ENCODE measurements at regions not wholly inside any gene's neighbourhood (a gene's known extent, or its start where the extent isn't known, plus 50 kb on each side); places are given as distances from the start of the nearest gene placed in this dataset.

DNA sequence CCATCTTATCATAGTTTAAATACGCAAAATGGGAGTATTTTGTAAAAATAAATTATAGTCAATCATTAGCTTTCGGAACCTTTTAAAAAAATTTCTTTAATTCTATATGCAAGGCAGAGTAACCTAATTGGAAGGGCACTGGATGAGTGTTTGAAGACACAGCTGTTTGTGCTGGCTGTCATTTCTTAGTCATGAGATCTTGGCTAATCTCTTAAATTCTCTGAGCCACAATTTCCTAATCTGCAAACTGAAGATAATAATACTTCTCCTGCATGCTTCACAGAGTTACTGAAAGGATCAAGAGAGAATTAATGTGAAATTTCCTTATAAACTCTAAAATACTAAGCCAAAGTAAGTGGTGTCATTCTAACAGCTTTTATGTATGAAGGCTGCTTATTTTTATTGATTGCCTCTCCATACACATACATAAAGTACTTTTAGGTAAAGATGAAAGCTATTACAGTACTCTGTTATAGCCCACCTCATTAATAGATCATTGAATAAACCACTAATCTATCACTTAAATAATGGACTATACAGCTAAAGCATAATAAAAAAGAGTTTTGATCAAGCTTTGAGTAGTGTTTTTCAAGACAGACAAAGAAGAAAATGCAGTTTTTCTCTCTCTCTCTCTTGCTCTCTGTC, 383.7 kb upstream of the IRAK1BP1 start:
- Histone ChIP-seq H3K27ac (no peak overlapping the region), H3K4me3 (no peak overlapping the region), H3K27me3 (no peaks in the 10 kb centered on the region), H3K9me3 (no peaks in the 10 kb centered on the region), H3K4me1 (no peaks in the 10 kb centered on the region), H3K36me3 (no peaks in the 10 kb centered on the region)
- no peak for ATAC-seq
- intact Hi-C loops (cut with DNase I), result no loop called here
- no peak for DNase-seq
- TF ChIP-seq, protein P1, sequence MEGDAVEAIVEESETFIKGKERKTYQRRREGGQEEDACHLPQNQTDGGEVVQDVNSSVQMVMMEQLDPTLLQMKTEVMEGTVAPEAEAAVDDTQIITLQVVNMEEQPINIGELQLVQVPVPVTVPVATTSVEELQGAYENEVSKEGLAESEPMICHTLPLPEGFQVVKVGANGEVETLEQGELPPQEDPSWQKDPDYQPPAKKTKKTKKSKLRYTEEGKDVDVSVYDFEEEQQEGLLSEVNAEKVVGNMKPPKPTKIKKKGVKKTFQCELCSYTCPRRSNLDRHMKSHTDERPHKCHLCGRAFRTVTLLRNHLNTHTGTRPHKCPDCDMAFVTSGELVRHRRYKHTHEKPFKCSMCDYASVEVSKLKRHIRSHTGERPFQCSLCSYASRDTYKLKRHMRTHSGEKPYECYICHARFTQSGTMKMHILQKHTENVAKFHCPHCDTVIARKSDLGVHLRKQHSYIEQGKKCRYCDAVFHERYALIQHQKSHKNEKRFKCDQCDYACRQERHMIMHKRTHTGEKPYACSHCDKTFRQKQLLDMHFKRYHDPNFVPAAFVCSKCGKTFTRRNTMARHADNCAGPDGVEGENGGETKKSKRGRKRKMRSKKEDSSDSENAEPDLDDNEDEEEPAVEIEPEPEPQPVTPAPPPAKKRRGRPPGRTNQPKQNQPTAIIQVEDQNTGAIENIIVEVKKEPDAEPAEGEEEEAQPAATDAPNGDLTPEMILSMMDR (IDR thresholded peaks at IDR 0.05), result no peak

DNA sequence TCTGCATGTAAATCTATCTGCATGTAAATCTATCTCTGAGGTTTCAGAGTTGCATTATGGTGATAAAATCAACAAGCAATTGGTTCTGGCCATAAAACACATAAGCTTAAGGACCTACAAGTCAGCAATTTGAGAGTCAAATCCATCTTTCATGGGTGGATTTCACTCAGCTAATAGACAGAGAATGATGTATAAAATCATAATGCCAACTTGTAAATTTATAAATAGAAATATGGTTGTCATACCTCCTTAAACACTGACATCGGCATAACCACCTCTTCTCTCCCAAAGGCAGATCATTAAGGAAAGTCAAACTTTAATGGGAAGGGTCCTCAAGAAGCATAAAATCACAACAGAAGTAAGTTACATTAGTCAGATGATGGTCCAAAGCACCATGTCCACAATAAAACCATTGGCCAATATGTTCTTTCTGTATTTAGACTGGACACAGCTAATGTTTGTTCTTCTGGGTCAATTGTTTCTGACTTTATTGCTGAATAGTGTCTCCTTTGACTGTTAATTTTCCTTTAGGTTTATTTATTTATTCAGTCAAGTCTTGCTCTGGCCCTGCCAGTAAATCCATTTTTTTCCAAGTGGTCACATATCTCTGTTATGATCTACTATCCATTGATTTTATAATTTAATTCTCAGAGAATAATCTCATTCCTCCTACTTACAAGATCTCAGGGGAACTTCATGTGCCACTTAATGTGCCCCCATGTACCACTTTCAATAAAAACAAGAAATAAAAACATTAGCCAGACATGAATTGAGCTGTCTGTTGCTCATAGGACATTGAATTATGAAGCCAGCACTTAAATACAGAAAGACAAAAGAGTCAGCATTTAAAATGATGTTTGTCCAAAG, 382.9 kb upstream of the IRAK1BP1 start:
- intact Hi-C loops (cut with DNase I), result no loop called here
- TF ChIP-seq, protein P1 (IDR thresholded peaks at IDR 0.05), result no peak
- no peaks in the 10 kb centered on the region for H3K9me3 ChIP-seq

DNA sequence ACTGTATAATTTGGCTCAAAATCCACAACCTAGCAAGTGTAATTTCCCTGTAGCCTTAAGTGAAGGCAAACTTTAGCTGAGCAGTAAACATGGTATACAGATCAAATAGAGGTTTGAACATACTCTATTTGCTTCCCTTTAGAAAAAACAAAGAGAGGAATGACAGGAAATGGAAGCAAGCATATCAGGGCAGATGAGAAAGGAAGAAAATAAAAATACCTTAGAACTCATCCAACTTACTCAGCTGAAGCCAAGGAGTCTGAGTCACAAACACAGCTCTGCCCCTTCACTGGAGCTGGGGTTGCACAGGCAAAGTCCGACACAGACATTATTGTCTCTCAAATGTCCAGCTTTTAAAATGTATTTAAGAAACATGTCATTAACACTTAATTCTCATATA, 379.9 kb upstream of the IRAK1BP1 start:
- Histone ChIP-seq H3K4me3 (no peak overlapping the region), H3K27ac (no peak overlapping the region), H3K4me1 (no peaks in the 10 kb centered on the region), H3K27me3 (no peaks in the 10 kb centered on the region), H3K9me3 (no peaks in the 10 kb centered on the region), H3K36me3 (no peaks in the 10 kb centered on the region)
- TF ChIP-seq, protein P1 (IDR thresholded peaks at IDR 0.05), result no peak
- no peak for ATAC-seq
- no peak for DNase-seq
- intact Hi-C loops (cut with DNase I), result no loop called here

More for the DNA sequence above, 382.9 kb upstream of the IRAK1BP1 start:
- Histone ChIP-seq H3K27me3 (no peaks in the 10 kb centered on the region), H3K27ac (no peak overlapping the region), H3K36me3 (no peaks in the 10 kb centered on the region), H3K4me3 (no peak overlapping the region), H3K4me1 (no peaks in the 10 kb centered on the region)
- no peak for DNase-seq
- ATAC-seq, result no peak

DNA sequence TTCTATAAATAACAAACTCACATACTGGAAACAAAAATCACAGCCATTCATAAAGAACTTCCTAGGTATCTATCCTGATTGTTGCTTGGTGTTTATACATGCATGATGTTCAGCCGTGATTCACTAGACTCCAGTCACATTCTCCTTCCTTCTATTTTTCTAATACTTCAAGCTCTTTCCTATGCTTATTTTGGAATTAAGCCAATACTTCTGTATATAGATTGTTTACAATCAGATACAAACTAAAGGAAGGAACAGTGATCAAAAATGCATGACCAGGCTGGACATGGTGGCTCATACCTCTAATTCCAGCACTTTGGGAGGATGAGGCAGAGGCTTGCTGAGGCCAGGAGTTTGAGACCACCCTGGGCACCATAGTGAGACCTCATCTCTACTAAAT, 377.5 kb upstream of the IRAK1BP1 start:
- intact Hi-C loops (cut with DNase I), result no loop called here
- Histone ChIP-seq H3K27ac (no peak overlapping the region), H3K4me1 (no peaks in the 10 kb centered on the region), H3K27me3 (no peaks in the 10 kb centered on the region), H3K4me3 (no peak overlapping the region), H3K9me3 (no peaks in the 10 kb centered on the region), H3K36me3 (no peaks in the 10 kb centered on the region)
- TF ChIP-seq, protein P1 (IDR thresholded peaks at IDR 0.05), result no peak
- no peak for DNase-seq
- ATAC-seq, result no peak

DNA sequence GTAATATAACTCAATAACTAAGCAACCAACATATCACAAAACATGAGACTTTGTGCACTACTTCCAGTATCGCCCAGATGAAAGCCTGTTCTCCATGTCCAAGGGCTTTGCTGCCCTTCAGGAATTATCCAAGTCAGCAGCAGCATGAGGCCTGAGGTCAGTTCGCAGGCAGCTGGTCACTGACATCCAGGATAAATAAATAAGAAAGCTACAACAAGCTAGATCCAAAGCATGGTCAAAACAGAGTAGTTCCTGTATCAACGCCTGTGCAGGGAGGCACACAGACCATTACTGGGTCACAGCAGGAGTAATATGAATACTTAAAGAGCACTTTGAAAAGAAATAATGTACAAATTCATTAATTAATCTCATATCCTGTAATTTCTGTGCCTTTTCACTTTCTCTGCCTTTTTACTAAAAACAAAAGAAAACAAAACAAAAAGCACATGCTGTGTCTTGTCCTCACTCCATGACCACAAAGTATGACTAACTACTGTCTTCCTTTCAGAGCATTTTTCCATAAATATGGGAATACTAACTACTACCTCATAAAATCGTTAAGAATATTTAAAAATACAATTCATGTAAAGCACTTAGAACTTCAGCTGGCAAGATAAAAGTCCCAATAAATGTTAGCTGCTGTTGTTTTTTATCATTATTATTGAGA, 374.9 kb upstream of the IRAK1BP1 start:
- H3K27me3 ChIP-seq, result no peaks in the 10 kb centered on the region
- H3K9me3 ChIP-seq, result no peaks in the 10 kb centered on the region
- H3K27ac ChIP-seq, result no peak overlapping the region
- H3K4me1 ChIP-seq, result no peaks in the 10 kb centered on the region
- H3K4me3 ChIP-seq, result no peak overlapping the region
- TF ChIP-seq, protein P1 (IDR thresholded peaks at IDR 0.05), result no peak
- intact Hi-C loops (cut with DNase I), result no loop called here
- DNase-seq (no peak), ATAC-seq (no peak)
- H3K36me3 ChIP-seq, result no peaks in the 10 kb centered on the region

Measured in left lung (tissue), 4 donors.